ENCODE measurements at regions not wholly inside any gene's neighbourhood (a gene's known extent, or its start where the extent isn't known, plus 50 kb on each side); places are given as distances from the start of the nearest gene placed in this dataset.

- TF ChIP-seq POLR2A (IDR thresholded peaks at IDR 0.05) = no peak
- TF ChIP-seq CTCF (IDR thresholded peaks at IDR 0.05) = no peak
These were observed 154.6 kb upstream of the ALG10B start for GRCh38 chr12:38162013-38162412.

All from heart left ventricle (tissue), 13 donors.